GM08714 (cell line): ENCODE measurements at regions not wholly inside any gene's neighbourhood (a gene's known extent, or its start where the extent isn't known, plus 50 kb on each side); places are given as distances from the start of the nearest gene placed in this dataset.

Experiments used
- H3K4me3 ChIP-seq: fragments of 200-500 bp; sonication (Bioruptor generic); 2 replicates; pipeline ENCODE4 v1.5.1; 2014; ENCODE audit warnings: mild to moderate bottlenecking, low read length, inconsistent platforms
- ZNF274 ChIP-seq: IDR thresholded peaks from 2 replicates; pipeline ENCODE4 v1.6.1; 2012; ENCODE audit warnings: mild to moderate bottlenecking, low read depth, low read length

DNA sequence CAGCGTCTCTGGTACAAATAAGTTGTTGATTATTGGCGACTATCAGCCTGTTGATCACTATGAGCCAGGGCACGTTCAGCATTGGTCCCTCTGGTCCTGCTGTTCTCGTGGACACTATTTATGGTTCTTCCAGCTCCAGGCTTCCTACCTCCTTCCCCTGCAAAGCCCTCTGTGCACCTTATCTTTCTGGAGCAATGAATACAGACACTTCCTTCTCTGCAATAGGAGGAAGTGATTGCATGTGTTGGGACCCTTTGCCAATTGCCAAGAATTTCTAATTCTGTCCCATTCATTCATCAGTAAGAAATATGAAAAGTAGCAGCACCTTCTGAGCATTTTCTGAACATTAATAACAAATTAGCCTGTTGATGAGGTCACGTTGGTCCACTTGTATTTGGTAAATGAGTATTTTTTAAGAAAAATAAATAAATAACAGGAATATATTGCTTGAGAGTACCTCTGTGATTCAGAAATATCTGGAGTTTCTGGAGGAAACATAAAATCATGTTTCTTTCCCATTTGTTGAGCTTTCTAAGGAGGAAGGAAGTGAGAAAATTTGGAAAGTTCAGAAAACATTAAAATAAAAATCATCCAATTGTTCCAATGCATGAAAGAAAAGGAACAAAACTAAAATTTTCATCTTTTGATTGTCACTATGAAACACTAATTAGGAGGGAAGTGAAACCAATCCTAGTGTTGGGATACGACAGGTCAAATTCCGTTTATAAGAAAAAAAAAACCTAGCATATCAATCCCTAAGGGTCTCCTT is 259.1 kb upstream of the KLF6 start:
- TF ChIP-seq ZNF274 = no peak
- H3K4me3 ChIP-seq = no peak overlapping the region

GRCh38 chr10:4041635-4042034 is 256.6 kb upstream of the KLF6 start:
- no peak for TF ChIP-seq ZNF274
- H3K4me3 ChIP-seq = no peak overlapping the region

DNA sequence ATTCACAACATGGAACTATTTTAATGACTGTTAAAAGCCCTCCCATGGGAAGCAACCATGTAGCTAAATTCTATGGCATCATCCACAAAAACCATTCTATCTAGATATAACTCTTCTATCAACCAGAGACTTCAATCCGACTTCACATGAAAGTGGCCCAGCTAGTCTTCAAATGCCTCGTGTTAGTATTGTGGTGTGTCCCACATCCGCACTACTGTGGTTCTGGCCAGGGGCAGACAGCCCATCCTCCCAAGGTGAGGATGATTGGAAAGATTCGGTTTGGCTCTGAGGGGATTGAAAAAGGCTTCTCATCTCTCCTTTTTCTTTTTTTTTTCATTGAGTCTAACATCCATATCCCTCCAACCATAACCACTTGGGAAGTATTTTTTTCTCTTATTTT is 253.0 kb upstream of the KLF6 start:
- H3K4me3 ChIP-seq = no peak overlapping the region
- TF ChIP-seq ZNF274 = no peak

GRCh38 chr10:4035599-4035945 is 250.6 kb upstream of the KLF6 start:
- no peak for TF ChIP-seq ZNF274

DNA sequence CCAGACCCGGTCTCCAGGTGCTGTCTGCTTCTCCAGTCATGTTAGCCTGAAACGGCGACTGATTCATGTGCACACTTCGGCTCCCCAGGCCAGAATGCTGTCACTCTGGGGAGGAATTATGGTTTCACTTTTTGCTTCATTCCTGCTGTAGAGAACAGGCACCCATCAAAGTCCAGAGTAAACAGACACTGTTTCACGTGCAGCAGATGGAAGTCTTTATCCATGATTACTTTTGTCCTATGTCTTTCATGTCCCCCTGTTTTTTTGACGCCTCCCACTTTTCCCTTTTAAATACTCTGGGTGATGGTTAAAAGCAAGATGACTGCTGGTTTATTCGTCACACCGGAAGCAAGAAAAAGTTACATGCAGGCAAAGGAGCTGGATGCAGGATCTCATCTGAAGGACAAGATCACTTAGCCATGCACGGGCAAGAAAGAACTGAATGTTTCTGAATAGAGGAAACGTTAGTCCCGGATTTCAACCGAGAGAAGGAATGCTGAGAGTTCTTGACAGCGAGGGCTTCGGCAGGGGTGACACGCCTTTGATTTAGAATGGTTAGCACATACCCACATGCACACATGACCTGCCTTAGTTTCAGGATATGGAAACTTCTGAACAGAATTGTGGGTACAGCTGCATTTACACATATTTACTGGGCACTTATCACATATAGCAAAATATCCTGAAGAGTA is 250.0 kb upstream of the KLF6 start:
- H3K4me3 ChIP-seq = peak overlapping the region; percentile 8; the same call in 1 of the 2 replicates
- TF ChIP-seq ZNF274 = no peak

More at GRCh38 chr10:4035599-4035945, 250.6 kb upstream of the KLF6 start:
- H3K4me3 ChIP-seq = no peak overlapping the region

DNA sequence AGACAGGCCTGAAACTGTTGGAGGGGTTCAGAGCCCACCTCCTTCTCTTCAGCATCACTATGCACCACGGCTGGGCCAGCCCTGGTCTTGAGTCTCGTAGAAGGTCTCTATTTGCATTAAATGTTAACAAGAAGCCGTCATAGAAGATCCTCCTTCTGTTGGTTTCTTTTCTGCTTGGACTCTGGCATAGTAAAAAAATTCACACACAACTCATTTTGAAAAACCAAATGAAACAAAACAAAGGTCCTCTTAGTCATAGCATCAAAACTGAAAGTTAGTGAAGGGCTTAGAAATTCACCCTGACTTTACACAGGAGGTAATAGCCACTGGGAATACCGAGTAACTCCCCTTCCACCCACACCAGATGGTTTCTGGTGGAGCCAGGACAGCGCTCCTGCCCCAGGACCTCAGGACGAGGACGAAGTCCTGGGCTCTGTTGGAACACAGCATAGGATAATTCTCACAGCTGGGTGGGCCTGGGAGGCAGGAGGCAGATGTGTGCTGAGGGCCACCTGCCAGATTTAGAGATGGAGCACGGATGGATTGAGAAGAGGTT is 248.4 kb upstream of the KLF6 start:
- no peak for TF ChIP-seq ZNF274
- H3K4me3 ChIP-seq = no peak overlapping the region

GRCh38 chr10:4029866-4030265 is 244.9 kb upstream of the KLF6 start:
- no peak for TF ChIP-seq ZNF274

GRCh38 chr10:4028854-4029583 is 244.0 kb upstream of the KLF6 start:
- no peak overlapping the region for H3K4me3 ChIP-seq
- TF ChIP-seq ZNF274 = no peak

More at GRCh38 chr10:4029866-4030265, 244.9 kb upstream of the KLF6 start:
- H3K4me3 ChIP-seq = no peak overlapping the region

- no peak overlapping the region for H3K4me3 ChIP-seq
- no peak for TF ChIP-seq ZNF274
These were observed 243.0 kb upstream of the KLF6 start for GRCh38 chr10:4028027-4028471.

DNA sequence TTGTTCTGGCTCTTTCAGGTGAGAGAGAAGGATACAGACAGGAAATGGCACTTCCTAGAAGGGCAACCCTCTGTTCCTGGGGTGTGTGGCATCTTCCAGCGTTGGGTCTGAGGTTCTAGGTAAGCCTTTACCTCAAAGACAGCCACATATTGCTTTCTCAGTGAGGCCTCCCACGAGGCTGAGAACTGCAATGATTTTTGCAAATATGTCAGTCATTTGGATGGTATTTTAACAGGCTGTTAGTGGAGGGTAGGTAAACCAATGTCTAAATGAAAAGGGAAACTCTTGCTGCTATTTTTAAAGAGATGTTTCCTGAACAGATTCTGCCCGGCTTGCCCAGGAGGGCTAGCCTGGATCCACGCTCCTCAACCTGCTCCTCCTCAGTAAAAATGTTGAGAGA is 240.3 kb upstream of the KLF6 start:
- H3K4me3 ChIP-seq = no peak overlapping the region
- TF ChIP-seq ZNF274 = no peak

DNA sequence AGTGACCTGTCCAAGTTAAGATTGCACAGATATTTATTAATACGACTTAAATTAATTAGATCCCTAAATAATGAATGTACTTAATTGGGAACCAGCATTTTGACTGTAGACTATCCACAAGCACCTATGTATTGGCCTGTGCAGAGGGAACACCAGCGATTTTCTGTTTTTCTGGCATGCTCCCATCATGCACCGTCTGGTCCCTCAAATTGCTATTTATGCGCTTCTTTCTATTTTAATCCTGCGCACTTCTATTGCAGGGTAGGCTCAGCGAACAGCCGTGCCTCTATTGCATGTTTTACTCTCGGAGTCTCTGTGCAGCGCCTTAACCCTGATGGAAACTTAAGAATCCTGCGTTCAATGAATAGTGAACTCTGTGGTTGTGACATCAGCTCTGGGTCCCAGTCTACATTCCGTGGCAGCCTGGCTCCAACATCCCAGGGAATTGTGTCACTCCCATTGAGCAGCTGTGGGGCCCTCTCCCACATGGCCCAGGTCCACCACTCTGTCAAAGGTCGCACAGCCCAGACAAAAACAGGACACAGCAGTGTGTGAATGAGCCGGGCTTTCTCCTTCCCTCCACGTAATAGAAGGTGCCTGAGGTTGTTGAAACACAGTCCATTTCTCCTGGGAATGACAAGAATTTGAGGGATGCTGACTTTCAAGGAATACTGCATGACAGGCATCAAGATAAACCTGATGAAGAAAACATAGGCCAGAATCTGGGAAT is 239.7 kb upstream of the KLF6 start:
- TF ChIP-seq ZNF274 = no peak
- H3K4me3 ChIP-seq = no peak overlapping the region

DNA sequence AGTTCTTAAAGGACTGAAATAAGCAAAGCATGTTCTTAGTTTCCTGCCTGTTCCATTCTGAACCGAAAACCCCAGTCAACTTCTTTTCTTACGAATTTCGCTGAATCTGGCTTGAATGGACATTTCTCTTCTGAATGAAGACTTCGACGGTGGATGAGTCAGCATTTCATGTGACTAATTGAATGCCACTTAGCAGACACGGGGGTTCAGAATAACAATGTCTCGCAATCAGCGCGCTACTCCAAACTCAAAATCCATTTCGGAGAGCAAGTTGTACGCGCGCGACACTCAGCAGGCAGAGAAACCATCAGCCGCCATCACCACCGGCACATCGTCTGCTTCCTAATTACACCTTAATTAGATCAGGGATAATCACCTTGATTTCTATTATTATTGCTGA is 239.0 kb upstream of the KLF6 start:
- TF ChIP-seq ZNF274 = no peak

DNA sequence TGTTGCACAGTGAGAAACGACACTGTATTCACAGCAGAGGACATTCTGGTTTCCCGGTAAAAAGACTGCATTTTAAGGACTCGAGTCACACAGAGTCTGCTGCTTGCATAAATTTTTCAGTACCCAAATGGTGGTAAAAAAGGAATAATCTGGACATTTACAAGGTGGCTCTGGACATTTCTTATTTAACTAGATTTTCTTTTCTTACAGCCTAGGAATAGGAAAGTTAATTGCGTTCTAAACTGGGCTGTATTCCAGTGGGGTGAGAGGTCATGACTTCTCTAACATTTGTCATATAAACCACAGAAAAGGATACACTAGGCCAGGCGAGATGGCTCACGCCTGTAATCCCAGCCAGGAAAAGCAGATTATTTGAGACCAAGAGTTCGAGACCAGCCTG is 237.5 kb upstream of the KLF6 start:
- H3K4me3 ChIP-seq = no peak overlapping the region
- TF ChIP-seq ZNF274 = no peak

More for the DNA sequence above, 239.0 kb upstream of the KLF6 start:
- no peak overlapping the region for H3K4me3 ChIP-seq

DNA sequence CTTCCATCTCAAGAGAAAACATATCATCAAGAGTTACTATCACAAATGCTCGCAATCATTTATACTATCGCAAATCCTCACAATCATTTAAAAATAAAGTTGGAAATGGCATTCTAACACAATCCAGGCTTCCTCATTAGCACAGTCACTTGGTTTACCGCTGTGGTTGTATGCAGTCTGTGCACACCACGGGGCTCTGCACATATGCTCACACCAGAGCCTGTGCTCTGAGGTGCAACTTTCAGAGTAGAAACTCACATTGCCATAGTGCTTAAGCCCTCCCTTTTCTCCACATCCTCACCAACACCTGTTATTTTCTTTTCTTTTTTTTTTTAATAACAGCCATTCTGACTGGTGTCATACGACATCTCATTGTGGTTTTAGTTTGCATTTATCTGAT is 235.6 kb upstream of the KLF6 start:
- no peak for TF ChIP-seq ZNF274
- H3K4me3 ChIP-seq = no peak overlapping the region
